OCI-LY7 (cell line): ENCODE measurements at regions not wholly inside any gene's neighbourhood (a gene's known extent, or its start where the extent isn't known, plus 50 kb on each side); places are given as distances from the start of the nearest gene placed in this dataset.

Source experiments
- BruUV-seq: library from RNA; stranded (reverse); fragments of 400-500 nt; replicated peaks from 2 replicates; lab custom pipeline; 2021; lab: Mats Ljungman, UMichigan
- CTCF ChIA-PET: fragments of 300-600 bp; sonication (Branson Sonifier 250); formaldehyde crosslinking; loops from one replicate; lab custom pipeline; 2022; ENCODE audit warnings: antibody characterized with exemption; ENCODE audit not compliant: unreplicated experiment; lab: Charles Lee
- POLR2A ChIA-PET: fragments of 300-600 bp; sonication (Branson Sonifier 250); formaldehyde crosslinking; loops from one replicate; lab custom pipeline; 2022; ENCODE audit warnings: antibody characterized with exemption; lab: Charles Lee
- DNase-seq: peaks from one replicate; pipeline ENCODE4 v3.0.0-alpha.2; 2015; ENCODE audit warnings: low spot score
- H2AFZ ChIP-seq: fragments of 200-600 bp; sonication (generic), shearing (Covaris generic); 2 replicates; pipeline ENCODE4 v1.6.1; 2014; ENCODE audit warnings: mild to moderate bottlenecking, antibody characterized with exemption, low read length, moderate library complexity
- H3K27ac ChIP-seq: fragments of 200-600 bp; sonication (generic); 2 replicates; pipeline ENCODE4 v1.5.1; 2014; ENCODE audit warnings: mixed run types, low read depth, mild to moderate bottlenecking, moderate library complexity, low read length, inconsistent platforms; ENCODE audit not compliant: poor library complexity, severe bottlenecking
- H3K36me3 ChIP-seq: fragments of 200-600 bp; sonication (generic); 2 replicates; pipeline ENCODE4 v1.6.1; 2014; ENCODE audit warnings: mild to moderate bottlenecking, antibody characterized with exemption, low read length, moderate library complexity, mixed read lengths; ENCODE audit not compliant: insufficient read depth
- H3K4me1 ChIP-seq: fragments of 200-600 bp; sonication (generic); 2 replicates; pipeline ENCODE4 v1.5.1; 2014; ENCODE audit warnings: mild to moderate bottlenecking, low read length; ENCODE audit not compliant: insufficient read depth, poor library complexity, severe bottlenecking
- H3K4me2 ChIP-seq: fragments of 200-600 bp; sonication (generic); 2 replicates; pipeline ENCODE4 v1.6.1; 2014; ENCODE audit warnings: mild to moderate bottlenecking, low read length
- H3K4me3 ChIP-seq: fragments of 200-600 bp; sonication (generic); 2 replicates; pipeline ENCODE4 v1.5.1; 2014; ENCODE audit warnings: mild to moderate bottlenecking, low read depth, low read length; ENCODE audit not compliant: poor library complexity, severe bottlenecking
- H3K79me2 ChIP-seq: fragments of 200-600 bp; sonication (generic); 2 replicates; pipeline ENCODE4 v1.6.1; 2016; ENCODE audit warnings: low read depth, mild to moderate bottlenecking, low read length, moderate library complexity, mixed read lengths; ENCODE audit not compliant: insufficient read depth
- H3K9me2 ChIP-seq: fragments of 200-600 bp; sonication (generic); 2 replicates; pipeline ENCODE4 v1.6.1; 2016; ENCODE audit warnings: mild to moderate bottlenecking, low read length, mixed read lengths; ENCODE audit not compliant: insufficient read depth
- H3K9me3 ChIP-seq: fragments of 200-600 bp; sonication (generic); 2 replicates; pipeline ENCODE4 v1.6.1; 2014; ENCODE audit warnings: mild to moderate bottlenecking, mixed run types, low read length, mixed read lengths
- H4K20me1 ChIP-seq: fragments of 200-600 bp; sonication (generic); 2 replicates; pipeline ENCODE4 v1.6.1; 2014; ENCODE audit warnings: mild to moderate bottlenecking, antibody characterized with exemption, low read length, moderate library complexity, mixed read lengths; ENCODE audit not compliant: insufficient read depth
- CTCF ChIP-seq: fragments of 200-600 bp; sonication (generic); conservative IDR thresholded peaks from 2 replicates; pipeline ENCODE4 v1.5.1; 2014; ENCODE audit warnings: mild to moderate bottlenecking, antibody characterized with exemption, low read length, moderate library complexity, mixed read lengths
- EZH2phosphoT487 ChIP-seq: fragments of 200-600 bp; sonication (generic); IDR thresholded peaks from 2 replicates; pipeline ENCODE4 v1.6.1; 2018; ENCODE audit warnings: low read depth, borderline replicate concordance, mild to moderate bottlenecking, mixed run types, antibody characterized with exemption, low read length, moderate library complexity, mixed read lengths
- intact Hi-C: fragments of 100-400 bp; cut with micrococcal nuclease; formaldehyde crosslinking; loops from one replicate; pipeline ENCODE4 v1.10.0; 2022; ENCODE audit not compliant: unreplicated experiment

- intact Hi-C loops, result no loop called here
- no peak for TF ChIP-seq EZH2phosphoT487
- no peak for TF ChIP-seq CTCF
- Histone ChIP-seq H3K9me3 (no peaks in the 10 kb centered on the region), H4K20me1 (no peaks in the 10 kb centered on the region), H2AFZ (no peak overlapping the region), H3K79me2 (no peaks in the 10 kb centered on the region), H3K27ac (no peak overlapping the region), H3K36me3 (no peaks in the 10 kb centered on the region), H3K4me3 (no peak overlapping the region), H3K9me2 (no peaks in the 10 kb centered on the region), H3K4me1 (no peaks in the 10 kb centered on the region), H3K4me2 (no peak overlapping the region)
- BruUV-seq, result no TSS peak
- no peak for DNase-seq
- CTCF ChIA-PET, result no interaction called here
- POLR2A ChIA-PET, result interaction anchor here (1.0 kb wide), 1 partner anchor 11 kb away, joined by 4 read pairs; no protein-coding TSS in a partner anchor
Measured at GRCh38 chr6:126175251-126175650, 164.7 kb upstream of the CENPW start.

DNA sequence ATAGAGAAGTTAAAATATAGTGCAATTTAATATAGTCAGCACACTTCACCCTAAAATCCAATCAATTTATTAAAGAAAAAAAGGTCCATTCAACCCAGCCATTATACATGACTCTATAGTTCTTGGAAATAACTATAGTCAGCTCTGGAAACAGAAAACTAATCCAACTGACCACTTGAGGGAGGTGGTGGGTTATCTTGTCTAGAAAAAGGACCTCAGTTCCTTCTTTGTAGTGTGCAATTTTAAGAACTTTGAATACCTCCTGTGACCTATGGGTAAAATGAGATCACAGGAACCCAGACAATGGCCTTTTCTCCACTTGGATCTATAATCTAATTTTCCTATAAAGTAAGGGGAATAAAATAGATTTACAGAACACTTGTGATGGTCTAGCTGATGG, 163.6 kb upstream of the CENPW start:
- Histone ChIP-seq H3K9me2 (no peaks in the 10 kb centered on the region), H3K79me2 (no peaks in the 10 kb centered on the region), H3K4me2 (no peak overlapping the region), H3K9me3 (no peaks in the 10 kb centered on the region), H3K4me3 (no peak overlapping the region), H3K4me1 (no peaks in the 10 kb centered on the region), H3K27ac (no peak overlapping the region), H2AFZ (no peak overlapping the region), H3K36me3 (no peaks in the 10 kb centered on the region), H4K20me1 (no peaks in the 10 kb centered on the region)
- intact Hi-C loops, result no loop called here
- BruUV-seq, result no TSS peak
- DNase-seq, result no peak
- ChIA-PET POLR2A (interaction anchor here (0.6 to 1.1 kb wide), 2 partner anchors 11 to 1609 kb away, joined by 3 to 4 read pairs; no protein-coding TSS in a partner anchor), CTCF (interaction anchor here (0.8 kb wide), 1 partner anchor 957 kb away, joined by 3 read pairs; no protein-coding TSS in a partner anchor)
- TF ChIP-seq EZH2phosphoT487 (no peak), CTCF (peak; percentile 33; the same call in 1 of the 2 replicates)

DNA sequence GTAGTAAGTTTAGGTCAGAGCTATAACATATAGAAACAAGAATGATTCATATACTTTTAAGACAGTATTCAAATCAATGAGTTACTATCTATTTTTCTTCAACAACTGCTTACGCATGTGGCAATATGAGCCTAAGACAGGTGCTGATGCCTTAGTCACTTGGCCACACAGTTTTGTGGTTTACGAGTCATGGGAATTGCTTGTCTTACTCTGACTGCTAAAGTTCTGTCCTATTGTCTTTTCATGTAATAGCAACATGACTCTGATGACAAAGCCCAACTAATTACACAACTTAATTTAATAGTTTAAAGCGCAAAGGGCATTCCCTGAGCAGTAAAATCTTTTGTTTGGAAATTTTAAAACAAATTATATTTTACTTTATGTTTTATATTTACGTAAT, 159.3 kb upstream of the CENPW start:
- H3K9me2 ChIP-seq, result no peaks in the 10 kb centered on the region
- no peak overlapping the region for H3K4me2 ChIP-seq
- H3K4me3 ChIP-seq, result no peak overlapping the region
- intact Hi-C loops, result no loop called here
- no peaks in the 10 kb centered on the region for H3K79me2 ChIP-seq
- BruUV-seq, result no TSS peak
- H4K20me1 ChIP-seq, result no peaks in the 10 kb centered on the region
- no peak overlapping the region for H3K27ac ChIP-seq
- no peaks in the 10 kb centered on the region for H3K36me3 ChIP-seq
- POLR2A ChIA-PET, result no interaction called here
- no peak for DNase-seq
- no peaks in the 10 kb centered on the region for H3K4me1 ChIP-seq
- no peak overlapping the region for H2AFZ ChIP-seq
- CTCF ChIA-PET, result no interaction called here
- TF ChIP-seq CTCF (no peak), EZH2phosphoT487 (no peak)
- no peaks in the 10 kb centered on the region for H3K9me3 ChIP-seq
